ENCODE measurements at regions not wholly inside any gene's neighbourhood (a gene's known extent, or its start where the extent isn't known, plus 50 kb on each side); places are given as distances from the start of the nearest gene placed in this dataset.

- no peak overlapping the region for H3K4me3 ChIP-seq
- TF ChIP-seq POLR2A (IDR thresholded peaks at IDR 0.05) (no peak), POLR2AphosphoS5 (IDR thresholded peaks at IDR 0.05) (no peak), CTCF (IDR thresholded peaks at IDR 0.05) (no peak)
- DNase-seq (ENCODE audit: low spot score) = no peak
- intact Hi-C loops (cut with DNase I) = no loop called here
- H3K27ac ChIP-seq = no peak overlapping the region
- 15% methylated on average over 11 of the region's 11 CpGs for WGBS
- H3K9me3 ChIP-seq = no peaks in the 10 kb centered on the region
- H3K36me3 ChIP-seq = no peaks in the 10 kb centered on the region
- no peaks in the 10 kb centered on the region for H3K4me1 ChIP-seq (replicated peaks)
- no peaks in the 10 kb centered on the region for H3K27me3 ChIP-seq (replicated peaks; ENCODE audit: insufficient read depth)
These were observed 622.5 kb downstream of the TYW1 start for GRCh38 chr7:67619175-67619574.

GRCh38 chr7:67620216-67620933 is 623.7 kb downstream of the TYW1 start:
- intact Hi-C loops (cut with DNase I) = loop anchor here (10.0 kb wide), 1 partner anchor 246 kb away; no protein-coding TSS in a partner anchor
- H3K4me1 ChIP-seq (replicated peaks) = no peaks in the 10 kb centered on the region
- H3K36me3 ChIP-seq = no peaks in the 10 kb centered on the region
- no peak for TF ChIP-seq CTCF (IDR thresholded peaks at IDR 0.05)
- no peak for TF ChIP-seq POLR2AphosphoS5 (IDR thresholded peaks at IDR 0.05)
- no peak for TF ChIP-seq POLR2A (IDR thresholded peaks at IDR 0.05)
- H3K4me3 ChIP-seq = no peak overlapping the region
- no peak for DNase-seq (ENCODE audit: low spot score)
- 59% methylated on average over 12 of the region's 12 CpGs for WGBS
- H3K27me3 ChIP-seq (replicated peaks; ENCODE audit: insufficient read depth) = no peaks in the 10 kb centered on the region
- H3K27ac ChIP-seq = no peak overlapping the region
- H3K9me3 ChIP-seq = no peaks in the 10 kb centered on the region

- H3K36me3 ChIP-seq = no peaks in the 10 kb centered on the region
- H3K27me3 ChIP-seq (replicated peaks; ENCODE audit: insufficient read depth) = no peaks in the 10 kb centered on the region
- intact Hi-C loops (cut with DNase I) = loop anchor here (10.0 kb wide), 1 partner anchor 247 kb away; no protein-coding TSS in a partner anchor
- H3K4me3 ChIP-seq = no peak overlapping the region
- no peaks in the 10 kb centered on the region for H3K4me1 ChIP-seq (replicated peaks)
- 61% methylated on average over 3 of the region's 3 CpGs for WGBS
- DNase-seq (ENCODE audit: low spot score) = no peak
- TF ChIP-seq POLR2A (IDR thresholded peaks at IDR 0.05) (no peak), POLR2AphosphoS5 (IDR thresholded peaks at IDR 0.05) (no peak), CTCF (IDR thresholded peaks at IDR 0.05) (no peak)
- no peak overlapping the region for H3K27ac ChIP-seq
- H3K9me3 ChIP-seq = no peaks in the 10 kb centered on the region
These were observed 625.1 kb downstream of the TYW1 start for GRCh38 chr7:67621704-67622103.

- TF ChIP-seq CTCF (IDR thresholded peaks at IDR 0.05) (peak; percentile 57 to 85 (median 75)), POLR2A (IDR thresholded peaks at IDR 0.05) (no peak), POLR2AphosphoS5 (IDR thresholded peaks at IDR 0.05) (no peak)
- Histone ChIP-seq H3K36me3 (no peaks in the 10 kb centered on the region), H3K4me1 (replicated peaks) (no peaks in the 10 kb centered on the region), H3K4me3 (peak overlapping the region in 1 of 2 donors; percentile 12), H3K27ac (no peak overlapping the region), H3K9me3 (no peaks in the 10 kb centered on the region), H3K27me3 (replicated peaks; ENCODE audit: insufficient read depth) (no peaks in the 10 kb centered on the region)
- WGBS = 7% methylated on average over 15 of the region's 15 CpGs
- intact Hi-C loops (cut with DNase I) = loop anchor here (10.0 kb wide), 1 partner anchor 250 kb away; no protein-coding TSS in a partner anchor
- DNase-seq (ENCODE audit: low spot score) = peak; percentile 61
These were observed 628.7 kb downstream of the TYW1 start for GRCh38 chr7:67625257-67625737.

GRCh38 chr7:67631476-67631875 is 634.8 kb downstream of the TYW1 start:
- Histone ChIP-seq H3K36me3 (no peaks in the 10 kb centered on the region), H3K4me3 (no peak overlapping the region), H3K4me1 (replicated peaks) (no peaks in the 10 kb centered on the region), H3K27ac (no peak overlapping the region), H3K27me3 (replicated peaks; ENCODE audit: insufficient read depth) (no peaks in the 10 kb centered on the region), H3K9me3 (no peaks in the 10 kb centered on the region)
- intact Hi-C loops (cut with DNase I) = no loop called here
- peak; percentile 5 for DNase-seq (ENCODE audit: low spot score)
- WGBS = 26% methylated on average over 15 of the region's 15 CpGs
- no peak for TF ChIP-seq POLR2A (IDR thresholded peaks at IDR 0.05)
